ENCODE measurements at regions not wholly inside any gene's neighbourhood (a gene's known extent, or its start where the extent isn't known, plus 50 kb on each side); places are given as distances from the start of the nearest gene placed in this dataset.

- TF ChIP-seq, protein P1, sequence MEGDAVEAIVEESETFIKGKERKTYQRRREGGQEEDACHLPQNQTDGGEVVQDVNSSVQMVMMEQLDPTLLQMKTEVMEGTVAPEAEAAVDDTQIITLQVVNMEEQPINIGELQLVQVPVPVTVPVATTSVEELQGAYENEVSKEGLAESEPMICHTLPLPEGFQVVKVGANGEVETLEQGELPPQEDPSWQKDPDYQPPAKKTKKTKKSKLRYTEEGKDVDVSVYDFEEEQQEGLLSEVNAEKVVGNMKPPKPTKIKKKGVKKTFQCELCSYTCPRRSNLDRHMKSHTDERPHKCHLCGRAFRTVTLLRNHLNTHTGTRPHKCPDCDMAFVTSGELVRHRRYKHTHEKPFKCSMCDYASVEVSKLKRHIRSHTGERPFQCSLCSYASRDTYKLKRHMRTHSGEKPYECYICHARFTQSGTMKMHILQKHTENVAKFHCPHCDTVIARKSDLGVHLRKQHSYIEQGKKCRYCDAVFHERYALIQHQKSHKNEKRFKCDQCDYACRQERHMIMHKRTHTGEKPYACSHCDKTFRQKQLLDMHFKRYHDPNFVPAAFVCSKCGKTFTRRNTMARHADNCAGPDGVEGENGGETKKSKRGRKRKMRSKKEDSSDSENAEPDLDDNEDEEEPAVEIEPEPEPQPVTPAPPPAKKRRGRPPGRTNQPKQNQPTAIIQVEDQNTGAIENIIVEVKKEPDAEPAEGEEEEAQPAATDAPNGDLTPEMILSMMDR (conservative IDR thresholded peaks at IDR 0.05; ENCODE audit: low read depth, low read length): no peak
- no peak for TF ChIP-seq POLR2A (IDR thresholded peaks at IDR 0.05; ENCODE audit: low read depth, low read length)
- TF ChIP-seq MAFK (IDR thresholded peaks at IDR 0.05; ENCODE audit: low read depth, low read length): no peak
- no peak for TF ChIP-seq RFX5 (IDR thresholded peaks at IDR 0.05; ENCODE audit: low read depth, low read length)
- no peak for TF ChIP-seq USF2 (IDR thresholded peaks at IDR 0.05; ENCODE audit: low read depth, low read length)
- no peak for TF ChIP-seq FOS (IDR thresholded peaks at IDR 0.05; ENCODE audit: low read depth, low read length)
- TF ChIP-seq RAD21 (IDR thresholded peaks at IDR 0.05; ENCODE audit: low read length): no peak
- TF ChIP-seq RCOR1 (IDR thresholded peaks at IDR 0.05; ENCODE audit: insufficient replicate concordance, low read length): no peak
- no peak for TF ChIP-seq MXI1 (IDR thresholded peaks at IDR 0.05; ENCODE audit: borderline replicate concordance, low read depth, low read length)
- TF ChIP-seq CEBPB (IDR thresholded peaks at IDR 0.05; ENCODE audit: low read depth, low read length): no peak
- no peak for TF ChIP-seq SMC3 (IDR thresholded peaks at IDR 0.05; ENCODE audit: low read depth, low read length)
- TF ChIP-seq ELK1 (IDR thresholded peaks at IDR 0.05; ENCODE audit: borderline replicate concordance, low read depth, low read length): no peak
Observed at GRCh38 chr10:71158902-71159301, 53.5 kb upstream of the UNC5B start.

All from IMR-90 (cell line).